SK-N-SH (cell line): ENCODE measurements at regions not wholly inside any gene's neighbourhood (a gene's known extent, or its start where the extent isn't known, plus 50 kb on each side); places are given as distances from the start of the nearest gene placed in this dataset.

Experiments used
- CTCF ChIA-PET: fragments of 300-600, 350-600 bp; formaldehyde crosslinking; extraction: SDS; loops from one replicate; lab custom pipeline; 2021; lab: Yijun Ruan, JAX
- POLR2A ChIA-PET: fragments of 350-600 bp; sonication (Branson Sonifier 250); formaldehyde crosslinking; extraction: SDS; loops from one replicate; lab custom pipeline; 2020; ENCODE audit warnings: antibody characterized with exemption, inconsistent platforms; lab: Yijun Ruan, JAX
- DNase-seq: peaks from one replicate; pipeline ENCODE4 v3.0.0; 2012
- H2AFZ ChIP-seq: fragments of 200-600 bp; sonication (generic); 2 replicates; pipeline ENCODE4 v1.8.1; 2016; ENCODE audit warnings: antibody characterized with exemption, mild to moderate bottlenecking, low read depth
- H3F3A ChIP-seq: fragments of 200-600 bp; sonication (generic); replicated peaks from 2 replicates; pipeline ENCODE3; 2016; ENCODE audit warnings: antibody characterized with exemption, mild to moderate bottlenecking; ENCODE audit not compliant: insufficient read depth
- H3K27ac ChIP-seq, 2 experiments: fragments of 200-500 bp in 1 of 2; fragments of 200-600 bp in 1 of 2; sonication (Bioruptor generic) in 1 of 2; sonication (generic), shearing (Covaris generic) in 1 of 2; 2 replicates each; pipeline versions ENCODE4 v1.5.1 to v1.6.1; 2014 to 2016; ENCODE audit warnings: low read depth in 2 of 2, inconsistent platforms in 1 of 2, low read length in 1 of 2, mild to moderate bottlenecking in 1 of 2, mixed read lengths in 1 of 2
- H3K27me3 ChIP-seq: fragments of 200-600 bp; sonication (generic), shearing (Covaris generic); 2 replicates; pipeline ENCODE4 v1.6.1; 2016; ENCODE audit warnings: mixed run types; ENCODE audit not compliant: insufficient read depth
- H3K36me3 ChIP-seq, 2 experiments: fragments of 200-500 bp in 1 of 2; fragments of 200-600 bp in 1 of 2; sonication (Bioruptor generic) in 1 of 2; sonication (generic) in 1 of 2; replicated peaks in 1 of 2; 2 replicates each; pipeline versions ENCODE3 to v1.5.1; 2014 to 2016; ENCODE audit warnings: low read length in 1 of 2, mild to moderate bottlenecking in 1 of 2; ENCODE audit not compliant: insufficient read depth in 2 of 2, control insufficient read depth in 1 of 2
- H3K4me1 ChIP-seq, 2 experiments: fragments of 200-500 bp in 1 of 2; fragments of 200-600 bp in 1 of 2; sonication (Bioruptor generic) in 1 of 2; sonication (generic), shearing (Covaris generic) in 1 of 2; 2 replicates each; pipeline versions ENCODE4 v1.5.1 to v1.6.1; 2014 to 2016; ENCODE audit warnings: low read depth in 1 of 2, low read length in 1 of 2, mixed run types in 1 of 2; ENCODE audit not compliant: insufficient read depth in 2 of 2, control insufficient read depth in 1 of 2
- H3K4me2 ChIP-seq: fragments of 200-600 bp; sonication (generic), shearing (Covaris generic); 2 replicates; pipeline ENCODE4 v1.6.1; 2017; ENCODE audit warnings: mixed run types
- H3K4me3 ChIP-seq, 2 experiments: fragments of 200-500 bp in 1 of 2; fragments of 200-600 bp in 1 of 2; sonication (Bioruptor generic) in 1 of 2; sonication (generic), shearing (Covaris generic) in 1 of 2; 2 replicates each; pipeline versions ENCODE4 v1.5.1 to v1.8.1; 2014 to 2016; ENCODE audit warnings: low read depth in 2 of 2, inconsistent platforms in 1 of 2, low read length in 1 of 2, mild to moderate bottlenecking in 1 of 2, mixed read lengths in 1 of 2, moderate library complexity in 1 of 2
- H3K79me2 ChIP-seq: fragments of 200-600 bp; sonication (generic); 2 replicates; pipeline ENCODE4 v1.8.1; 2017; ENCODE audit warnings: mild to moderate bottlenecking; ENCODE audit not compliant: insufficient read depth
- H3K9ac ChIP-seq: fragments of 200-600 bp; sonication (generic); 2 replicates; pipeline ENCODE4 v1.6.1; 2017; ENCODE audit warnings: mixed run types
- H3K9me2 ChIP-seq: fragments of 200-600 bp; sonication (generic); 2 replicates; pipeline ENCODE4 v1.6.1; 2017; ENCODE audit warnings: mixed run types
- H3K9me3 ChIP-seq: fragments of 200-600 bp; sonication (generic); 2 replicates; pipeline ENCODE4 v1.6.1; 2017; ENCODE audit warnings: mixed run types, mild to moderate bottlenecking, moderate library complexity
- H4K20me1 ChIP-seq: fragments of 200-600 bp; sonication (generic); 2 replicates; pipeline ENCODE4 v1.6.1; 2017; ENCODE audit warnings: mild to moderate bottlenecking, mixed run types; ENCODE audit not compliant: insufficient read depth
- CTCF ChIP-seq: fragments of 200-600 bp; sonication (generic); IDR thresholded peaks from 2 replicates; pipeline ENCODE4 v1.6.1; 2017; ENCODE audit warnings: antibody characterized with exemption, mild to moderate bottlenecking, moderate library complexity
- EP300 ChIP-seq, 2 experiments: IDR thresholded peaks; 2 replicates each; pipeline versions ENCODE4 v1.4.0 to v1.6.1; 2012; ENCODE audit warnings: borderline replicate concordance in 1 of 2, low read depth in 1 of 2, low read length in 1 of 2
- FOSL2 ChIP-seq: IDR thresholded peaks from 2 replicates; pipeline ENCODE4 v1.4.0; 2012; ENCODE audit warnings: low read depth, mild to moderate bottlenecking, moderate library complexity, borderline replicate concordance
- FOXM1 ChIP-seq: IDR thresholded peaks from 2 replicates; pipeline ENCODE4 v1.4.0; 2012; ENCODE audit warnings: low read depth, mild to moderate bottlenecking
- GATA2 ChIP-seq: sonication (generic); formaldehyde crosslinking; IDR thresholded peaks from 2 replicates; pipeline ENCODE4 v1.5.0; 2020; ENCODE audit warnings: mild to moderate bottlenecking, missing genetic modification reagents
- IRF3 ChIP-seq: fragments of 150-350 bp; IDR thresholded peaks from 2 replicates; pipeline ENCODE4 v1.6.1; 2016; ENCODE audit warnings: mild to moderate bottlenecking, low read depth, low read length
- JUND ChIP-seq: IDR thresholded peaks from 2 replicates; pipeline ENCODE4 v1.4.0; 2012
- MAX ChIP-seq: IDR thresholded peaks from 2 replicates; pipeline ENCODE4 v1.4.0; 2012; ENCODE audit warnings: low read depth
- MEF2A ChIP-seq: IDR thresholded peaks from 2 replicates; pipeline ENCODE4 v1.4.0; 2012; ENCODE audit warnings: low read depth, borderline replicate concordance
- MXI1 ChIP-seq: IDR thresholded peaks from 2 replicates; pipeline ENCODE4 v1.6.1; 2012; ENCODE audit warnings: mild to moderate bottlenecking, low read depth, low read length, improper control_type of control experiment
- NFIC ChIP-seq: IDR thresholded peaks from 2 replicates; pipeline ENCODE4 v1.4.0; 2012; ENCODE audit warnings: borderline replicate concordance
- NRF1 ChIP-seq: IDR thresholded peaks from 2 replicates; pipeline ENCODE4 v1.6.1; 2012; ENCODE audit warnings: low read depth, mild to moderate bottlenecking, low read length
- PBX3 ChIP-seq: IDR thresholded peaks from 2 replicates; pipeline ENCODE4; 2012
- RAD21 ChIP-seq: IDR thresholded peaks from 2 replicates; pipeline ENCODE4 v1.6.1; 2012; ENCODE audit warnings: mild to moderate bottlenecking, low read length
- RCOR1 ChIP-seq: fragments of 150-350 bp; IDR thresholded peaks from 2 replicates; pipeline ENCODE4 v1.6.1; 2017; ENCODE audit warnings: antibody characterized with exemption, low read length
- RFX5 ChIP-seq: IDR thresholded peaks from 2 replicates; pipeline ENCODE4 v1.6.1; 2012; ENCODE audit warnings: mild to moderate bottlenecking, improper control_type of control experiment, low read length
- RXRA ChIP-seq: IDR thresholded peaks from 2 replicates; pipeline ENCODE4 v1.4.0; 2012; ENCODE audit warnings: low read depth, mild to moderate bottlenecking, borderline replicate concordance
- SMC3 ChIP-seq: IDR thresholded peaks from 2 replicates; pipeline ENCODE4 v1.6.1; 2012; ENCODE audit warnings: low read depth, low read length, improper control_type of control experiment
- TCF12 ChIP-seq: IDR thresholded peaks from 2 replicates; pipeline ENCODE4 v1.4.0; 2012
- USF2 ChIP-seq: fragments of 150-350 bp; IDR thresholded peaks from 2 replicates; pipeline ENCODE4 v1.6.1; 2017; ENCODE audit warnings: antibody characterized with exemption, low read length, low read depth, borderline replicate concordance
- ZBTB33 ChIP-seq: IDR thresholded peaks from 2 replicates; pipeline ENCODE4 v1.4.0; 2012; ENCODE audit warnings: low read depth, borderline replicate concordance
- WGBS: methylation state at CpG from one replicate; pipeline ENCODE4 v1.1.6; 2017; ENCODE audit warnings: low lambda C conversion rate; 5-methylcytosine and 5-hydroxymethylcytosine counted together

- Histone ChIP-seq H3K4me2 (no peak overlapping the region), H4K20me1 (no peaks in the 10 kb centered on the region), H3K36me3 (no peaks in the 10 kb centered on the region), H3K9me3 (no peaks in the 10 kb centered on the region), H2AFZ (no peak overlapping the region), H3K4me1 (no peaks in the 10 kb centered on the region), H3F3A (no peaks in the 10 kb centered on the region), H3K4me3 (no peak overlapping the region), H3K27ac (no peak overlapping the region), H3K27me3 (no peaks in the 10 kb centered on the region; the same call in 1 of the 2 replicates), H3K9ac (no peak overlapping the region), H3K79me2 (no peaks in the 10 kb centered on the region), H3K9me2 (no peaks in the 10 kb centered on the region)
- CTCF ChIA-PET = no interaction called here
- no peak for DNase-seq
- WGBS = 38% methylated on average over 1 of the region's 1 CpG
- TF ChIP-seq FOXM1 (no peak), TCF12 (no peak), NFIC (no peak), MXI1 (no peak), MEF2A (no peak), RFX5 (no peak), RXRA (no peak), JUND (no peak), NRF1 (no peak), CTCF (no peak), GATA2 (no peak), PBX3 (no peak), RCOR1 (no peak), FOSL2 (no peak), USF2 (no peak), RAD21 (no peak), SMC3 (no peak)
- POLR2A ChIA-PET = interaction anchor here (0.6 kb wide), 1 partner anchor 29 kb away, joined by 4 read pairs; no protein-coding TSS in a partner anchor
These were observed 162.8 kb downstream of the CGGBP1 start for GRCh38 chr3:87895983-87896382.

GRCh38 chr3:87873136-87873535 is 185.7 kb downstream of the CGGBP1 start:
- POLR2A ChIA-PET = no interaction called here
- no peaks in the 10 kb centered on the region for H3K9me2 ChIP-seq
- no peak overlapping the region for H2AFZ ChIP-seq
- 0 out of 2 replicates have a peak, but pooled peaks cover 4% of the 10 kb centered on the region for H3K27me3 ChIP-seq
- H3K4me3 ChIP-seq = no peak overlapping the region
- 0% methylated on average over 1 of the region's 1 CpG for WGBS
- H3K79me2 ChIP-seq = no peaks in the 10 kb centered on the region
- no peak overlapping the region for H3K9ac ChIP-seq
- no peaks in the 10 kb centered on the region for H3K4me1 ChIP-seq
- no peaks in the 10 kb centered on the region for H4K20me1 ChIP-seq
- no peak for DNase-seq
- no peak overlapping the region for H3K4me2 ChIP-seq
- H3K36me3 ChIP-seq = no peaks in the 10 kb centered on the region
- CTCF ChIA-PET = no interaction called here
- no peaks in the 10 kb centered on the region for H3F3A ChIP-seq
- no peak overlapping the region for H3K27ac ChIP-seq
- H3K9me3 ChIP-seq = no peaks in the 10 kb centered on the region
- TF ChIP-seq MAX = no peak
- TF ChIP-seq MEF2A = no peak
- TF ChIP-seq RAD21 = no peak
- TF ChIP-seq IRF3 = no peak
- TF ChIP-seq EP300 (IDR thresholded peaks at IDR 0.05; ENCODE audit: borderline replicate concordance in 1 of 2, low read depth in 1 of 2, low read length in 1 of 2) = no peak
- TF ChIP-seq ZBTB33 = no peak
- no peak for TF ChIP-seq MXI1
- TF ChIP-seq SMC3 = no peak
- no peak for TF ChIP-seq USF2
- TF ChIP-seq NRF1 = no peak
- TF ChIP-seq GATA2 = no peak
- TF ChIP-seq FOXM1 = no peak
